WTC11 (cell line): ENCODE measurements at regions not wholly inside any gene's neighbourhood (a gene's known extent, or its start where the extent isn't known, plus 50 kb on each side); places are given as distances from the start of the nearest gene placed in this dataset.

Experiments
- ATAC-seq: fragments of 200-7000 bp; cut with Tn5 transposase; 2 replicates; pipeline ENCODE4 v1.10.0; 2021; ENCODE audit warnings: mild to moderate bottlenecking, moderate library complexity
- CTCF ChIA-PET: fragments of 300-600 bp; sonication (Branson Sonifier 250); formaldehyde crosslinking; loops from one replicate; lab custom pipeline; 2021; ENCODE audit warnings: antibody characterized with exemption; lab: Charles Lee
- POLR2A ChIA-PET: fragments of 350-600 bp; sonication (Branson Sonifier 250); formaldehyde crosslinking; loops from one replicate; lab custom pipeline; 2021; ENCODE audit warnings: antibody characterized with exemption; lab: Charles Lee
- DNase-seq: peaks from one replicate; pipeline ENCODE4 v3.0.0; 2021; ENCODE audit warnings: low spot score
- H3K27ac Mint-ChIP-seq: 2 replicates; pipeline ENCODE4 v1.8.0; 2021; ENCODE audit warnings: mixed read lengths
- H3K27me3 Mint-ChIP-seq: 2 replicates; pipeline ENCODE4 v1.8.0; 2021; ENCODE audit warnings: low read depth, mild to moderate bottlenecking, moderate library complexity, mixed read lengths
- H3K36me3 Mint-ChIP-seq: 2 replicates; pipeline ENCODE4 v1.8.0; 2021; ENCODE audit warnings: mixed read lengths
- H3K4me1 Mint-ChIP-seq: 2 replicates; pipeline ENCODE4 v1.8.0; 2022; ENCODE audit warnings: mixed read lengths
- H3K4me3 Mint-ChIP-seq: 2 replicates; pipeline ENCODE4 v1.8.0; 2021; ENCODE audit warnings: mild to moderate bottlenecking, moderate library complexity, mixed read lengths
- H3K9me3 Mint-ChIP-seq: 2 replicates; pipeline ENCODE4 v1.8.0; 2021; ENCODE audit warnings: mixed read lengths
- CBFB ChIP-seq: sonication (generic); formaldehyde crosslinking; IDR thresholded peaks from 2 replicates; pipeline ENCODE4 v1.8.1; 2022; ENCODE audit warnings: mild to moderate bottlenecking, low read depth, missing genetic modification reagents
- ELF4 ChIP-seq: sonication (generic); formaldehyde crosslinking; IDR thresholded peaks from 2 replicates; pipeline ENCODE4 v1.8.1; 2022; ENCODE audit warnings: low read depth, mild to moderate bottlenecking, moderate library complexity, missing genetic modification reagents
- EMX1 ChIP-seq: fragments of 250-450 bp; sonication (Bioruptor Pico); IDR thresholded peaks from 2 replicates; pipeline ENCODE4 v1.8.0; 2021; ENCODE audit warnings: mild to moderate bottlenecking
- ETV6 ChIP-seq: sonication (generic); formaldehyde crosslinking; IDR thresholded peaks from 2 replicates; pipeline ENCODE4 v1.8.1; 2022; ENCODE audit warnings: mild to moderate bottlenecking, missing genetic modification reagents
- FOXK1 ChIP-seq: sonication (generic); formaldehyde crosslinking; IDR thresholded peaks from 2 replicates; pipeline ENCODE4 v1.8.0; 2022; ENCODE audit warnings: mild to moderate bottlenecking, moderate library complexity, missing genetic modification reagents
- GABPB1 ChIP-seq: sonication (generic); formaldehyde crosslinking; IDR thresholded peaks from 2 replicates; pipeline ENCODE4 v1.8.1; 2023; ENCODE audit warnings: mild to moderate bottlenecking, missing genetic modification reagents
- GTF2I ChIP-seq: fragments of 250-450 bp; sonication (Bioruptor Pico); conservative IDR thresholded peaks from 2 replicates; pipeline ENCODE4 v1.4.0; 2021; ENCODE audit warnings: mild to moderate bottlenecking
- JAZF1 ChIP-seq: fragments of 250-450 bp; sonication (Bioruptor Pico); IDR thresholded peaks from 2 replicates; pipeline ENCODE4 v1.9.0; 2021; ENCODE audit warnings: moderate library complexity, mild to moderate bottlenecking, inconsistent platforms
- MLX ChIP-seq: sonication (generic); formaldehyde crosslinking; IDR thresholded peaks from 2 replicates; pipeline ENCODE4 v1.8.1; 2023; ENCODE audit warnings: mild to moderate bottlenecking, missing genetic modification reagents, moderate library complexity
- NR1H2 ChIP-seq: sonication (generic); formaldehyde crosslinking; IDR thresholded peaks from 2 replicates; pipeline ENCODE4 v1.9.0; 2021; ENCODE audit warnings: mild to moderate bottlenecking, moderate library complexity, missing genetic modification reagents
- NR3C1 ChIP-seq: sonication (generic); formaldehyde crosslinking; conservative IDR thresholded peaks from 2 replicates; pipeline ENCODE4 v1.8.1; 2023; ENCODE audit warnings: low read depth, mild to moderate bottlenecking, missing genetic modification reagents
- RELA ChIP-seq: sonication (generic); formaldehyde crosslinking; IDR thresholded peaks from 2 replicates; pipeline ENCODE4 v1.8.1; 2022; ENCODE audit warnings: missing genetic modification reagents, mild to moderate bottlenecking, borderline replicate concordance
- ZNF219 ChIP-seq: sonication (generic); formaldehyde crosslinking; IDR thresholded peaks from 2 replicates; pipeline ENCODE4 v1.8.0; 2023; ENCODE audit warnings: missing genetic modification reagents, mild to moderate bottlenecking, borderline replicate concordance
- ZNF232 ChIP-seq: sonication (generic); formaldehyde crosslinking; IDR thresholded peaks from 2 replicates; pipeline ENCODE4 v1.8.0; 2022; ENCODE audit warnings: mild to moderate bottlenecking, missing genetic modification reagents
- ZNF317 ChIP-seq: sonication (generic); formaldehyde crosslinking; IDR thresholded peaks from 2 replicates; pipeline ENCODE4 v1.8.1; 2023; ENCODE audit warnings: low read depth, mild to moderate bottlenecking, moderate library complexity, missing genetic modification reagents, borderline replicate concordance
- ZNF423 ChIP-seq: fragments of 250-450 bp; sonication (Bioruptor Pico); IDR thresholded peaks from 2 replicates; pipeline ENCODE4 v2.1.2; 2022; ENCODE audit warnings: mild to moderate bottlenecking, moderate library complexity
- ZNF532 ChIP-seq: fragments of 250-450 bp; sonication (Bioruptor Pico); IDR thresholded peaks from 2 replicates; pipeline ENCODE4 v1.9.0; 2021; ENCODE audit warnings: mild to moderate bottlenecking, borderline replicate concordance
- ZSCAN18 ChIP-seq: fragments of 250-450 bp; sonication (Bioruptor Pico); IDR thresholded peaks from 2 replicates; pipeline ENCODE4 v2.1.2; 2022; ENCODE audit warnings: mild to moderate bottlenecking, moderate library complexity
- TF ChIP-seq, protein P1 (sequence below): sonication (generic); formaldehyde crosslinking; IDR thresholded peaks from 2 replicates; pipeline ENCODE4 v1.8.0; 2023; ENCODE audit warnings: missing genetic modification reagents, mild to moderate bottlenecking, borderline replicate concordance
- TF ChIP-seq, protein P2 (sequence below): fragments of 200-600 bp; IDR thresholded peaks from 2 replicates; pipeline ENCODE4 v1.8.0; 2022; ENCODE audit warnings: antibody characterized with exemption

- H3K36me3 Mint-ChIP-seq, result no peaks in the 10 kb centered on the region
- ChIA-PET POLR2A (no interaction called here), CTCF (no interaction called here)
- no peak for ATAC-seq
- no peaks in the 10 kb centered on the region for H3K4me1 Mint-ChIP-seq
- no peak overlapping the region for H3K27ac Mint-ChIP-seq
- TF ChIP-seq, protein P1, sequence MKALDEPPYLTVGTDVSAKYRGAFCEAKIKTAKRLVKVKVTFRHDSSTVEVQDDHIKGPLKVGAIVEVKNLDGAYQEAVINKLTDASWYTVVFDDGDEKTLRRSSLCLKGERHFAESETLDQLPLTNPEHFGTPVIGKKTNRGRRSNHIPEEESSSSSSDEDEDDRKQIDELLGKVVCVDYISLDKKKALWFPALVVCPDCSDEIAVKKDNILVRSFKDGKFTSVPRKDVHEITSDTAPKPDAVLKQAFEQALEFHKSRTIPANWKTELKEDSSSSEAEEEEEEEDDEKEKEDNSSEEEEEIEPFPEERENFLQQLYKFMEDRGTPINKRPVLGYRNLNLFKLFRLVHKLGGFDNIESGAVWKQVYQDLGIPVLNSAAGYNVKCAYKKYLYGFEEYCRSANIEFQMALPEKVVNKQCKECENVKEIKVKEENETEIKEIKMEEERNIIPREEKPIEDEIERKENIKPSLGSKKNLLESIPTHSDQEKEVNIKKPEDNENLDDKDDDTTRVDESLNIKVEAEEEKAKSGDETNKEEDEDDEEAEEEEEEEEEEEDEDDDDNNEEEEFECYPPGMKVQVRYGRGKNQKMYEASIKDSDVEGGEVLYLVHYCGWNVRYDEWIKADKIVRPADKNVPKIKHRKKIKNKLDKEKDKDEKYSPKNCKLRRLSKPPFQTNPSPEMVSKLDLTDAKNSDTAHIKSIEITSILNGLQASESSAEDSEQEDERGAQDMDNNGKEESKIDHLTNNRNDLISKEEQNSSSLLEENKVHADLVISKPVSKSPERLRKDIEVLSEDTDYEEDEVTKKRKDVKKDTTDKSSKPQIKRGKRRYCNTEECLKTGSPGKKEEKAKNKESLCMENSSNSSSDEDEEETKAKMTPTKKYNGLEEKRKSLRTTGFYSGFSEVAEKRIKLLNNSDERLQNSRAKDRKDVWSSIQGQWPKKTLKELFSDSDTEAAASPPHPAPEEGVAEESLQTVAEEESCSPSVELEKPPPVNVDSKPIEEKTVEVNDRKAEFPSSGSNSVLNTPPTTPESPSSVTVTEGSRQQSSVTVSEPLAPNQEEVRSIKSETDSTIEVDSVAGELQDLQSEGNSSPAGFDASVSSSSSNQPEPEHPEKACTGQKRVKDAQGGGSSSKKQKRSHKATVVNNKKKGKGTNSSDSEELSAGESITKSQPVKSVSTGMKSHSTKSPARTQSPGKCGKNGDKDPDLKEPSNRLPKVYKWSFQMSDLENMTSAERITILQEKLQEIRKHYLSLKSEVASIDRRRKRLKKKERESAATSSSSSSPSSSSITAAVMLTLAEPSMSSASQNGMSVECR (CRISPR knock-in tag), result no peak
- TF ChIP-seq JAZF1 (CRISPR knock-in tag) (no peak), FOXK1 (CRISPR knock-in tag) (no peak), RELA (CRISPR knock-in tag) (no peak)
- TF ChIP-seq, all 79 proteins: peak for 0
- Mint-ChIP-seq H3K27me3 (no peaks in the 10 kb centered on the region), H3K9me3 (no peaks in the 10 kb centered on the region), H3K4me3 (no peak overlapping the region)
- no peak for DNase-seq
Observed at GRCh38 chr4:110944501-110944900, 321.6 kb upstream of the PITX2 start.

- H3K9me3 Mint-ChIP-seq, result no peaks in the 10 kb centered on the region
- CTCF ChIA-PET, result no interaction called here
Observed at GRCh38 chr4:110945600-110945999, 322.7 kb upstream of the PITX2 start.

DNA sequence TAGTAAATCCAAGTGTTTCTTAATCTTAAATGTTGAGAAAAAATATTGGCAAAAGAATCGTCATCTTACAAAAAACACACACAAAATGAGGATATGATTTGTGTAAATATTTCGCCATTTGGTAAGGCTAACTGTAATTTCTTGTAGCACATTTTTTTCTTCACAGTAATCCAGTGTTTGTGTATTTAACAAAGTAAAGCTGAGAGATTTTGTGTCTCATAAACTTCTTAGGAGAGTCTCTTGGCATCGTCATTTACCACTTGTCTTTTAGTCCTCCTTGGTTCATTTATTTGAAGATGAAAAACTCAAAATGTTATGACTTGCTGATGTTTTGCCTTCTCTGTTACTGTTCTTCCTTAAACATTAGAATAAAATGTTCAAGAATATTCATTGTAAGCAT lies 326.7 kb upstream of the PITX2 start:
- H3K27ac Mint-ChIP-seq, result no peak overlapping the region
- ATAC-seq, result no peak
- CTCF ChIA-PET, result no interaction called here
- H3K4me3 Mint-ChIP-seq, result no peak overlapping the region
- DNase-seq, result no peak
- POLR2A ChIA-PET, result no interaction called here
- no peaks in the 10 kb centered on the region for H3K4me1 Mint-ChIP-seq
- no peaks in the 10 kb centered on the region for H3K36me3 Mint-ChIP-seq
- H3K27me3 Mint-ChIP-seq, result no peaks in the 10 kb centered on the region
- no peaks in the 10 kb centered on the region for H3K9me3 Mint-ChIP-seq
- TF ChIP-seq, protein P2, sequence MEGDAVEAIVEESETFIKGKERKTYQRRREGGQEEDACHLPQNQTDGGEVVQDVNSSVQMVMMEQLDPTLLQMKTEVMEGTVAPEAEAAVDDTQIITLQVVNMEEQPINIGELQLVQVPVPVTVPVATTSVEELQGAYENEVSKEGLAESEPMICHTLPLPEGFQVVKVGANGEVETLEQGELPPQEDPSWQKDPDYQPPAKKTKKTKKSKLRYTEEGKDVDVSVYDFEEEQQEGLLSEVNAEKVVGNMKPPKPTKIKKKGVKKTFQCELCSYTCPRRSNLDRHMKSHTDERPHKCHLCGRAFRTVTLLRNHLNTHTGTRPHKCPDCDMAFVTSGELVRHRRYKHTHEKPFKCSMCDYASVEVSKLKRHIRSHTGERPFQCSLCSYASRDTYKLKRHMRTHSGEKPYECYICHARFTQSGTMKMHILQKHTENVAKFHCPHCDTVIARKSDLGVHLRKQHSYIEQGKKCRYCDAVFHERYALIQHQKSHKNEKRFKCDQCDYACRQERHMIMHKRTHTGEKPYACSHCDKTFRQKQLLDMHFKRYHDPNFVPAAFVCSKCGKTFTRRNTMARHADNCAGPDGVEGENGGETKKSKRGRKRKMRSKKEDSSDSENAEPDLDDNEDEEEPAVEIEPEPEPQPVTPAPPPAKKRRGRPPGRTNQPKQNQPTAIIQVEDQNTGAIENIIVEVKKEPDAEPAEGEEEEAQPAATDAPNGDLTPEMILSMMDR, result no peak
- no peak for TF ChIP-seq ZSCAN18 (CRISPR knock-in tag)
- TF ChIP-seq NR1H2 (CRISPR knock-in tag), result no peak
- TF ChIP-seq GABPB1 (CRISPR knock-in tag), result no peak
- TF ChIP-seq ETV6 (CRISPR knock-in tag), result no peak
- no peak for TF ChIP-seq CBFB (CRISPR knock-in tag)
- TF ChIP-seq GTF2I, result no peak
- TF ChIP-seq NR3C1 (CRISPR knock-in tag), result no peak
- no peak for TF ChIP-seq MLX (CRISPR knock-in tag)
- no peak for TF ChIP-seq EMX1 (CRISPR knock-in tag)
- TF ChIP-seq ZNF317 (CRISPR knock-in tag), result no peak
- no peak for TF ChIP-seq ZNF219 (CRISPR knock-in tag)
- TF ChIP-seq ZNF532 (CRISPR knock-in tag), result no peak

More at GRCh38 chr4:110945600-110945999, 322.7 kb upstream of the PITX2 start:
- Mint-ChIP-seq H3K27ac (no peak overlapping the region), H3K36me3 (no peaks in the 10 kb centered on the region), H3K4me3 (no peak overlapping the region), H3K4me1 (no peaks in the 10 kb centered on the region), H3K27me3 (no peaks in the 10 kb centered on the region)
- no peak for ATAC-seq
- no peak for TF ChIP-seq ELF4
- no peak for TF ChIP-seq ZNF232 (CRISPR knock-in tag)
- TF ChIP-seq NR3C1 (CRISPR knock-in tag), result no peak
- TF ChIP-seq ETV6 (CRISPR knock-in tag), result no peak
- TF ChIP-seq ZNF423 (CRISPR knock-in tag), result no peak
- no peak for TF ChIP-seq GTF2I
- POLR2A ChIA-PET, result no interaction called here
- DNase-seq, result no peak
